OCI-LY3 (cell line): ENCODE measurements at regions not wholly inside any gene's neighbourhood (a gene's known extent, or its start where the extent isn't known, plus 50 kb on each side); places are given as distances from the start of the nearest gene placed in this dataset.
"Not testable (repeated sequence)": the region's sequence is repeated elsewhere in the genome, so short reads cannot be mapped to it uniquely, and the experiment has no call there.

ENCODE experiments used
- H2AFZ ChIP-seq: fragments of 200-600, 300-600 bp; shearing (Covaris generic); 2 replicates; pipeline ENCODE4 v1.6.0; 2014; ENCODE audit warnings: antibody characterized with exemption, low read depth, low read length
- H3K27ac ChIP-seq: fragments of 200-600, 300-600 bp; sonication (generic); 2 replicates; pipeline ENCODE4 v1.5.1; 2014; ENCODE audit warnings: mild to moderate bottlenecking, low read length, moderate library complexity, mixed read lengths
- H3K27me3 ChIP-seq: fragments of 200-600, 300-600 bp; sonication (generic); 2 replicates; pipeline ENCODE4 v1.6.1; 2014; ENCODE audit warnings: low read depth, low read length, mixed read lengths
- H3K36me3 ChIP-seq: fragments of 200-600, 300-600 bp; sonication (generic); replicated peaks from 2 replicates; pipeline ENCODE3; 2014; ENCODE audit warnings: low read depth, low read length, mixed read lengths
- H3K4me1 ChIP-seq: fragments of 300-600, 200-600 bp; sonication (generic); 2 replicates; pipeline ENCODE4 v1.6.1; 2014; ENCODE audit warnings: low read length, mixed read lengths
- H3K4me2 ChIP-seq: fragments of 200-600, 300-600 bp; sonication (generic); 2 replicates; pipeline ENCODE4 v1.6.1; 2014; ENCODE audit warnings: low read length, mixed read lengths
- H3K4me3 ChIP-seq: fragments of 300-600, 200-600 bp; sonication (generic); 2 replicates; pipeline ENCODE4 v1.5.1; 2014; ENCODE audit warnings: antibody characterized with exemption, mild to moderate bottlenecking, low read length, moderate library complexity
- H3K79me2 ChIP-seq: fragments of 300-600, 200-600 bp; shearing (Covaris generic); 2 replicates; pipeline ENCODE4 v1.6.1; 2014; ENCODE audit warnings: mild to moderate bottlenecking, low read length, mixed read lengths
- H3K9ac ChIP-seq: fragments of 300-600, 200-600 bp; shearing (Covaris generic); 2 replicates; pipeline ENCODE4 v1.6.0; 2014; ENCODE audit warnings: mild to moderate bottlenecking, low read length, moderate library complexity
- H3K9me3 ChIP-seq: fragments of 200-600, 300-600 bp; shearing (Covaris generic); 2 replicates; pipeline ENCODE4 v1.6.1; 2014; ENCODE audit warnings: low read length, mixed read lengths; ENCODE audit not compliant: insufficient read depth
- H4K20me1 ChIP-seq: fragments of 200-600, 300-600 bp; sonication (generic); 2 replicates; pipeline ENCODE4 v1.6.1; 2016; ENCODE audit warnings: low read length, mixed read lengths; ENCODE audit not compliant: insufficient read depth
- EZH2phosphoT487 ChIP-seq: fragments of 200-600 bp; shearing (Covaris generic); IDR thresholded peaks from 2 replicates; pipeline ENCODE4 v1.6.1; 2018; ENCODE audit warnings: antibody characterized with exemption, mixed run types, low read depth
- TF ChIP-seq, protein P1 (sequence below): fragments of 200-600, 300-600 bp; sonication (generic); IDR thresholded peaks from 2 replicates; pipeline ENCODE4 v1.5.1; 2014; ENCODE audit warnings: antibody characterized with exemption, low read length, low read depth

GRCh38 chr4:115515366-115515765 is 401.9 kb upstream of the NDST4 start:
- Histone ChIP-seq H4K20me1 (no peaks in the 10 kb centered on the region), H2AFZ (no peak overlapping the region), H3K79me2 (no peaks in the 10 kb centered on the region), H3K27me3 (no peaks in the 10 kb centered on the region), H3K9me3 (no peaks in the 10 kb centered on the region), H3K36me3 (no peaks in the 10 kb centered on the region), H3K4me2 (peak overlapping the region; percentile 37; the same call in 1 of the 2 replicates), H3K4me3 (no peak overlapping the region), H3K27ac (no peak overlapping the region), H3K4me1 (peaks cover 16% of the 10 kb centered on the region), H3K9ac (no peak overlapping the region)
- no peak for TF ChIP-seq EZH2phosphoT487
- TF ChIP-seq, protein P1, sequence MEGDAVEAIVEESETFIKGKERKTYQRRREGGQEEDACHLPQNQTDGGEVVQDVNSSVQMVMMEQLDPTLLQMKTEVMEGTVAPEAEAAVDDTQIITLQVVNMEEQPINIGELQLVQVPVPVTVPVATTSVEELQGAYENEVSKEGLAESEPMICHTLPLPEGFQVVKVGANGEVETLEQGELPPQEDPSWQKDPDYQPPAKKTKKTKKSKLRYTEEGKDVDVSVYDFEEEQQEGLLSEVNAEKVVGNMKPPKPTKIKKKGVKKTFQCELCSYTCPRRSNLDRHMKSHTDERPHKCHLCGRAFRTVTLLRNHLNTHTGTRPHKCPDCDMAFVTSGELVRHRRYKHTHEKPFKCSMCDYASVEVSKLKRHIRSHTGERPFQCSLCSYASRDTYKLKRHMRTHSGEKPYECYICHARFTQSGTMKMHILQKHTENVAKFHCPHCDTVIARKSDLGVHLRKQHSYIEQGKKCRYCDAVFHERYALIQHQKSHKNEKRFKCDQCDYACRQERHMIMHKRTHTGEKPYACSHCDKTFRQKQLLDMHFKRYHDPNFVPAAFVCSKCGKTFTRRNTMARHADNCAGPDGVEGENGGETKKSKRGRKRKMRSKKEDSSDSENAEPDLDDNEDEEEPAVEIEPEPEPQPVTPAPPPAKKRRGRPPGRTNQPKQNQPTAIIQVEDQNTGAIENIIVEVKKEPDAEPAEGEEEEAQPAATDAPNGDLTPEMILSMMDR, result no peak

GRCh38 chr4:115514675-115515074 is 401.3 kb upstream of the NDST4 start:
- Histone ChIP-seq H4K20me1 (no peaks in the 10 kb centered on the region), H3K36me3 (no peaks in the 10 kb centered on the region), H3K9me3 (no peaks in the 10 kb centered on the region), H3K27ac (no peak overlapping the region), H3K4me3 (no peak overlapping the region), H3K9ac (no peak overlapping the region), H3K79me2 (no peaks in the 10 kb centered on the region), H2AFZ (no peak overlapping the region), H3K27me3 (no peaks in the 10 kb centered on the region), H3K4me2 (no peak overlapping the region), H3K4me1 (peaks cover 16% of the 10 kb centered on the region)
- TF ChIP-seq, protein P1, result no peak
- TF ChIP-seq EZH2phosphoT487, result no peak

DNA sequence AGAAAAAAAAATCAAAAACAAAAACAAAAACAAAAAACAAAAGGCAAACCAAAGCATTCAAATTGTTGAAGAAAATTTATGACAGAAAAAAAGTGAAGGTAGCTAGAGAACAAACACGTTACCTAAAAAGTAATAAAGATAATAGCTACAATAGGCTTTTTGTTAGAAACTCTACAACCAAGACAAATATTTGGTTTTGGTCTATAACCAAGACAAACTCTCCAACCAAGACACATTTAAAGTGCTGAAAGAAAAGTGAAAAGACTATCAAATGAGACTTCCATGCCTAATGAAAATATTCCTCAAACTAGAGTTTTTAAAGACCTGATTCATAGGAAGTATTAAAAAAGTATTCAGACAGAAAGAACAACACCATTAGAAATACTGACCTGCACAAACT is 391.9 kb upstream of the NDST4 start:
- no peak for TF ChIP-seq EZH2phosphoT487
- TF ChIP-seq, protein P1, result no peak
- Histone ChIP-seq H3K79me2 (no peaks in the 10 kb centered on the region), H3K4me1 (no peaks in the 10 kb centered on the region), H3K4me3 (no peak overlapping the region), H3K36me3 (no peaks in the 10 kb centered on the region), H3K9ac (no peak overlapping the region), H3K27ac (no peak overlapping the region), H3K9me3 (no peaks in the 10 kb centered on the region), H3K27me3 (no peaks in the 10 kb centered on the region), H3K4me2 (no peak overlapping the region), H2AFZ (no peak overlapping the region), H4K20me1 (no peaks in the 10 kb centered on the region)

DNA sequence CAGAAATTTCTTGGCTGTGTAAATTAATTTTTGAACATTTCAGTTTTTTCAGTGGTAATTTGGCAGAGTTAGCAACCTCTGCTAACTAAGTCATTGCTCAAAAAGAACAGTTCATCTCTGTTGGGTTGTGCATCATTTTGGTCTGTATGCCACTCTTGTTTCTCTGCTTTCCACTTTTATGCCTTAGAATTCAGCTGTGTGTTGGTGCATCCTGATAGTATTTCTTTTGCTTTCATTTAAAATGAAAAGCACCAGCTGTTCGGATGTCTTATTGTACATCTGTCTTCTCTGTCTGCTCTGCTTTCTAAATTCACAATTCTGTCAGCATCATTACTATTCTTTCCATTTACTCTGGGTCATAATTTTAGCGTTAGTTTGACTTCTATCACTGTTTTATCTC is 388.2 kb upstream of the NDST4 start:
- H3K27ac ChIP-seq, result no peak overlapping the region
- no peak overlapping the region for H3K4me3 ChIP-seq
- H3K36me3 ChIP-seq, result no peaks in the 10 kb centered on the region
- no peak overlapping the region for H3K9ac ChIP-seq
- peaks cover 3% of the 10 kb centered on the region; the same call in 1 of the 2 replicates for H3K4me1 ChIP-seq
- no peak overlapping the region for H3K4me2 ChIP-seq
- no peaks in the 10 kb centered on the region for H4K20me1 ChIP-seq
- TF ChIP-seq, protein P1, result no peak
- TF ChIP-seq EZH2phosphoT487, result no peak
- no peak overlapping the region for H2AFZ ChIP-seq
- H3K79me2 ChIP-seq, result no peaks in the 10 kb centered on the region
- no peaks in the 10 kb centered on the region for H3K9me3 ChIP-seq
- H3K27me3 ChIP-seq, result no peaks in the 10 kb centered on the region

DNA sequence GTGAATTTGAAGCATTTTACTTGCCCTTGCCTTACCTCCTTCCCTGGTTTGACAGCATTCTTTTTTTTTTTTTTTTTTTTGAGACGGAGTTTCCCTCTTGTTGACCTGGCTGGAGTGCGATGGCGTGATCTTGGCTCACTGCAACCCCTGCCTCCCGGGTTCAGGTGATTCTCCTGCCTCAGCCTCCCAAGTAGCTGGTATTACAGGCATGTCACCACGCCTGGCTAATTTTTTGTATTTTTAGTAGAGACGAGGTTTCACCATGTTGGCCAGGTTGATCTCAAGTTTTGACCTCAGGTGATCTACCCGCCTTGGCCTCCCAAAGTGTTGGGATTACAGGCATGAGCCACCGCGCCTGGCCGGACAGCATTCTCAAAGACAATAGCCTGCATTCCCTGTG is 380.4 kb upstream of the NDST4 start:
- H3K4me2 ChIP-seq, H3K9me3 ChIP-seq, H3K27me3 ChIP-seq, H3K9ac ChIP-seq, H3K27ac ChIP-seq, H3K36me3 ChIP-seq, H4K20me1 ChIP-seq, H3K4me1 ChIP-seq, H2AFZ ChIP-seq, H3K79me2 ChIP-seq, H3K4me3 ChIP-seq: not testable (repeated sequence)
